ENCODE measurements at regions not wholly inside any gene's neighbourhood (a gene's known extent, or its start where the extent isn't known, plus 50 kb on each side); places are given as distances from the start of the nearest gene placed in this dataset.
"Not testable (repeated sequence)": the region's sequence is repeated elsewhere in the genome, so short reads cannot be mapped to it uniquely, and the experiment has no call there.

GRCh38 chr3:144593881-144594280, 622.3 kb downstream of the DIPK2A start:
- intact Hi-C loops (cut with DNase I), result no loop called here
- no peak for DNase-seq
- Histone ChIP-seq H3K27ac (no peak overlapping the region), H3K4me3 (no peak overlapping the region), H3K9me3 (peaks cover 3% of the 10 kb centered on the region), H3K4me1 (no peaks in the 10 kb centered on the region), H3K9ac (ENCODE audit: low read depth in 2 of 2, low read length in 2 of 2) (no peak overlapping the region), H3K36me3 (no peaks in the 10 kb centered on the region), H3K27me3 (no peaks in the 10 kb centered on the region)
- TF ChIP-seq, protein P1, sequence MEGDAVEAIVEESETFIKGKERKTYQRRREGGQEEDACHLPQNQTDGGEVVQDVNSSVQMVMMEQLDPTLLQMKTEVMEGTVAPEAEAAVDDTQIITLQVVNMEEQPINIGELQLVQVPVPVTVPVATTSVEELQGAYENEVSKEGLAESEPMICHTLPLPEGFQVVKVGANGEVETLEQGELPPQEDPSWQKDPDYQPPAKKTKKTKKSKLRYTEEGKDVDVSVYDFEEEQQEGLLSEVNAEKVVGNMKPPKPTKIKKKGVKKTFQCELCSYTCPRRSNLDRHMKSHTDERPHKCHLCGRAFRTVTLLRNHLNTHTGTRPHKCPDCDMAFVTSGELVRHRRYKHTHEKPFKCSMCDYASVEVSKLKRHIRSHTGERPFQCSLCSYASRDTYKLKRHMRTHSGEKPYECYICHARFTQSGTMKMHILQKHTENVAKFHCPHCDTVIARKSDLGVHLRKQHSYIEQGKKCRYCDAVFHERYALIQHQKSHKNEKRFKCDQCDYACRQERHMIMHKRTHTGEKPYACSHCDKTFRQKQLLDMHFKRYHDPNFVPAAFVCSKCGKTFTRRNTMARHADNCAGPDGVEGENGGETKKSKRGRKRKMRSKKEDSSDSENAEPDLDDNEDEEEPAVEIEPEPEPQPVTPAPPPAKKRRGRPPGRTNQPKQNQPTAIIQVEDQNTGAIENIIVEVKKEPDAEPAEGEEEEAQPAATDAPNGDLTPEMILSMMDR (IDR thresholded peaks at IDR 0.05), result no peak

DNA sequence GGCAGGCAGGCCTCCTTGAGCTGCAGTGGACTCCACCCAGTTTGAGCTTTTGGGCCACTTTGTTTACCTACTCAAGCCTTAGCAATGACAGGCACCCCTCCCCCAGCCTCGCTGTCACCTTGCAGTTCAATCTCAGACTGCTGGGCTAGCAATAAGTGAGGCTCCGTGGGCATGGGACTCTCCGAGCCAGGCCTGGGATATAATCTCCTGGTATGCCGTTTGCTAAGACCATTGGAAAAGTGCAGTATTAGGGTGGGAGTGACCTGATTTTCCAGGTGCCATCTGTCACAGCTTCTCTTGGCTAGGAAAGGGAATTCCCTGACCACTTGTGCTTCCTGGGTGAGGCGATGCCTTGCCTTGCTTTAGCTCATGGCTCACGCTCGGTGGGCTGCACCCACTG, 648.6 kb downstream of the DIPK2A start:
- H3K4me3 ChIP-seq; H3K4me1 ChIP-seq; H3K36me3 ChIP-seq; intact Hi-C loops (cut with DNase I); H3K27me3 ChIP-seq; H3K9ac ChIP-seq (ENCODE audit: low read depth in 2 of 2, low read length in 2 of 2); H3K27ac ChIP-seq; H3K9me3 ChIP-seq; DNase-seq: not testable (repeated sequence)

GRCh38 chr3:144622845-144623244, 651.2 kb downstream of the DIPK2A start:
- Histone ChIP-seq H3K9ac (ENCODE audit: low read depth in 2 of 2, low read length in 2 of 2) (no peak overlapping the region), H3K4me1 (no peaks in the 10 kb centered on the region), H3K4me3 (no peak overlapping the region), H3K27ac (no peak overlapping the region), H3K36me3 (no peaks in the 10 kb centered on the region), H3K27me3 (no peaks in the 10 kb centered on the region), H3K9me3 (no peaks in the 10 kb centered on the region)
- intact Hi-C loops (cut with DNase I), result no loop called here
- TF ChIP-seq, protein P1 (IDR thresholded peaks at IDR 0.05), result no peak
- no peak for DNase-seq

DNA sequence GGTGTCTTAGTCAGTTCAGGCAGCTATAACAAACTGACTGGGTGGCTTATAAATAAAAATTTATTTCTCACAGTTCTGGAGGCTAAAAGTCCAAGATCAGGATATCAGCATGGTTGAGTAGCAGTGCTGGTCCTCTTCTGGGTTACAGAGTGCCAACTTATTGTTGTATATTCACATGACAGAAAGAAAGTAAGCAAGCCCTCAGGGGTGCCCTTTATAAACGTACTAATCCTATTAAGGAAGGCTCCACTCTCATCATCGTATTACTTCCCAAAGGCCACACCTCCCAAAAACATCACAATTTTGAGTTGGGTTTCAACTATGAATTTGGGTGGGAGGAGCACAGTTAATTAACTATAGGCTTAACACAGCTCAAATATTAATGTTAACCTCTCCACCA, 653.0 kb downstream of the DIPK2A start:
- intact Hi-C loops (cut with DNase I), result no loop called here
- no peak overlapping the region for H3K9ac ChIP-seq (ENCODE audit: low read depth in 2 of 2, low read length in 2 of 2)

DNA sequence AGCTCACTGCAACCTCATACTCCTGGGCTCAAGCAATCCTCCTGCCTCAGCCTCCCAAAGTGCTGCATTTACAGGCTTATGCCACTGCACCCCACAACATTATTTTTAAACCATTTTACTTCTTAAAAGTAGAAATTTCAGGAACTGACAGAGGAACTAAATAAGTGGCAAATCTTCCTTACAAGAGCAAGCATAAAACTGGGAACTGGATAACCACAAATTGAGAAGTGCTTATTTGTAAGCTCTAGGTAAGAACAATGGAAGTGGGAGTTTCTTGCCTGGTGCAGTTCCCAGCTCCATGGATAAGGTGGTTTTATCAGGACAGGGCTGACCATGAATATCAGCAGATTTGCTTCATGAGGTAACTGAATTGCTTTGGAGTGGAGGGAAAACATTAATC, 655.2 kb downstream of the DIPK2A start:
- intact Hi-C loops (cut with DNase I), result no loop called here
- no peaks in the 10 kb centered on the region for H3K4me1 ChIP-seq
- H3K27me3 ChIP-seq, result no peaks in the 10 kb centered on the region
- no peak for DNase-seq
- H3K9me3 ChIP-seq, result no peaks in the 10 kb centered on the region
- TF ChIP-seq, protein P1 (IDR thresholded peaks at IDR 0.05), result no peak
- no peak overlapping the region for H3K4me3 ChIP-seq
- H3K36me3 ChIP-seq, result no peaks in the 10 kb centered on the region
- H3K9ac ChIP-seq (ENCODE audit: low read depth in 2 of 2, low read length in 2 of 2), result no peak overlapping the region
- no peak overlapping the region for H3K27ac ChIP-seq

More for the DNA sequence above, 653.0 kb downstream of the DIPK2A start:
- no peak for DNase-seq
- Histone ChIP-seq H3K4me1 (no peaks in the 10 kb centered on the region), H3K9me3 (no peaks in the 10 kb centered on the region), H3K4me3 (no peak overlapping the region), H3K27ac (no peak overlapping the region), H3K27me3 (no peaks in the 10 kb centered on the region), H3K36me3 (no peaks in the 10 kb centered on the region)
- TF ChIP-seq, protein P1 (IDR thresholded peaks at IDR 0.05), result no peak

DNA sequence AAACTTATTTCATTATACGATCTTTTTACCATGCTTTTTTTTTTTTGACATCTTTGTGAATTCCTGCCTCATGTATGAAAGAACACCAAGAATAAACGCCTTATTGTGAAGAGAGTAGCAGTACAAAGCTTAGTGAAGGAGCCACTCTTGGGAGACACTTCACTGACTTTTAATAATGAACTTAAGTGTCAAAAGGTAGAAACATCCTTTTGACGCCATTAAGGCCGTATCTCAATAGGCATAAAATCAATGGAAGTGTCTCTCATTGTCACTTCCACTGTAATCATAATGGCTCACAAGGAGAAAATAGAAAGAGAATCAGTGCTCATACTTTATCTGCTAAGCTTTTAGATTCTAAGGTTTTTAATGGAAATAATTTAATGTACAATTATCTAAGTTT, 657.8 kb downstream of the DIPK2A start:
- TF ChIP-seq, protein P1 (IDR thresholded peaks at IDR 0.05), result no peak
- no peaks in the 10 kb centered on the region for H3K27me3 ChIP-seq
- intact Hi-C loops (cut with DNase I), result no loop called here
- no peak overlapping the region for H3K27ac ChIP-seq
- no peak for DNase-seq
- no peak overlapping the region for H3K4me3 ChIP-seq
- H3K9me3 ChIP-seq, result no peaks in the 10 kb centered on the region
- H3K36me3 ChIP-seq, result no peaks in the 10 kb centered on the region
- no peaks in the 10 kb centered on the region for H3K4me1 ChIP-seq
- H3K9ac ChIP-seq (ENCODE audit: low read depth in 2 of 2, low read length in 2 of 2), result no peak overlapping the region

Measured in colonic mucosa (tissue), 4 donors.